ENCODE measurements at regions not wholly inside any gene's neighbourhood (a gene's known extent, or its start where the extent isn't known, plus 50 kb on each side); places are given as distances from the start of the nearest gene placed in this dataset.
"Not testable (repeated sequence)": the region's sequence is repeated elsewhere in the genome, so short reads cannot be mapped to it uniquely, and the experiment has no call there.

DNA sequence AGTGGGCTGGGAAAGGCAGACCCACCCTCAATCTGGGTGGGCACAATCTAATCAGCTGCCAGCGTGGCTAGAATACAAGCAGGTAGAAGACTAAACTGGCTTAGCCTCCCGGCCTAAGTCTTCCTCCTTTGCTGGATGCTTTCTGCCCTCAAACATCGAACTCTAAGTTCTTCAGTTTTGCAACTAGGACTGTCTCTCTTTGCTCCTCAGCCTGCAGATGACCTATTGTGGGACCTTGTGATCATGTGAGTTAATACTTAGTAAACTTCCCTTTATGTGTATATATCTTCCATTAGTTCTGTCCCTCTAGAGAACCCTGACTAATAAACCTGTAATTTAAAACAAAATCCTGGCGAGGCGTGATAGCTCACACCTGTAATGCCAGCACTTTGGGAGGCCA is 51.8 kb upstream of the SLC39A8 start:
- not testable (repeated sequence) for H3K4me3 ChIP-seq (ENCODE audit: low read length); DNase-seq (ENCODE audit: low read depth)

DNA sequence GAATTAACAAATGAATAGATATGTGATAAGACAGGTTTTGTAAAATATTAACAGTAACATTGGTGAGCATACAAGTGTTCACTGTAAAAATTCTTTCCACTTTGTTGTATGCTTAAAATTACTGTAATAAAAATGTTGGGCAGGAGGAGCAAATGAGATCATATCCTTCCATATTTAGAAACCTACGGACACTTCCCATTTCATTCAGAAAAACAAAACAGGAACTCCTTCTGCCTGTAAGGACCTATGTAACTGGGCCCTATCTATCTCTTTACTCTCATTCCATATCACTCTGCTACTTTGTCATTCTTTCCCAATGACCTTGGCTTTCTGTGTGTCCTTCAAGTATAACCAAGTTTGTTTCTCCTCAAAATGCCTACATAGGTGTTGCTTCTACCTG is 53.7 kb upstream of the SLC39A8 start:
- H3K4me3 ChIP-seq (ENCODE audit: low read length): no peak overlapping the region
- TF ChIP-seq, protein P1, sequence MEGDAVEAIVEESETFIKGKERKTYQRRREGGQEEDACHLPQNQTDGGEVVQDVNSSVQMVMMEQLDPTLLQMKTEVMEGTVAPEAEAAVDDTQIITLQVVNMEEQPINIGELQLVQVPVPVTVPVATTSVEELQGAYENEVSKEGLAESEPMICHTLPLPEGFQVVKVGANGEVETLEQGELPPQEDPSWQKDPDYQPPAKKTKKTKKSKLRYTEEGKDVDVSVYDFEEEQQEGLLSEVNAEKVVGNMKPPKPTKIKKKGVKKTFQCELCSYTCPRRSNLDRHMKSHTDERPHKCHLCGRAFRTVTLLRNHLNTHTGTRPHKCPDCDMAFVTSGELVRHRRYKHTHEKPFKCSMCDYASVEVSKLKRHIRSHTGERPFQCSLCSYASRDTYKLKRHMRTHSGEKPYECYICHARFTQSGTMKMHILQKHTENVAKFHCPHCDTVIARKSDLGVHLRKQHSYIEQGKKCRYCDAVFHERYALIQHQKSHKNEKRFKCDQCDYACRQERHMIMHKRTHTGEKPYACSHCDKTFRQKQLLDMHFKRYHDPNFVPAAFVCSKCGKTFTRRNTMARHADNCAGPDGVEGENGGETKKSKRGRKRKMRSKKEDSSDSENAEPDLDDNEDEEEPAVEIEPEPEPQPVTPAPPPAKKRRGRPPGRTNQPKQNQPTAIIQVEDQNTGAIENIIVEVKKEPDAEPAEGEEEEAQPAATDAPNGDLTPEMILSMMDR (IDR thresholded peaks at IDR 0.05; ENCODE audit: insufficient read depth, low read depth, low read length, missing control alignments): no peak
- no peak for DNase-seq (ENCODE audit: low read depth)

DNA sequence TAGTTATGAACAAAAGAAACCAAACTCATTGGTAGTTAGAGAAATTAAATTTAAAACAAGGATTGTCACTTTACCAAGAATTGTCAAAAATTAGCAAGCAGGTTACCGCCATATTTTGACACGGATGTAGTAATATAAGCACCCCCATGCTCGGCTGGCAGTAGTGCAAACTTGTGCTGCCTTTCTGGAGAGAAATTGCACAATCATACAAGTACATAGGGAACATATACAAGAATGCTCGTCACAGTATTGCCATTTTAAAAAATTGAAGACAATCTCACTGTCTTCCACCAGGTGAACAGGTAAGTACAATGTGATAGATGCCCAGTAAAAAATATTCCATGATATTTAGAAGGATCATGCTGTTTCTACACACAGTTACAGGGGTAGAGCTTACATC is 55.6 kb upstream of the SLC39A8 start:
- H3K4me3 ChIP-seq (ENCODE audit: low read length): no peak overlapping the region
- TF ChIP-seq, protein P1 (IDR thresholded peaks at IDR 0.05; ENCODE audit: insufficient read depth, low read depth, low read length, missing control alignments): no peak
- no peak for DNase-seq (ENCODE audit: low read depth)

DNA sequence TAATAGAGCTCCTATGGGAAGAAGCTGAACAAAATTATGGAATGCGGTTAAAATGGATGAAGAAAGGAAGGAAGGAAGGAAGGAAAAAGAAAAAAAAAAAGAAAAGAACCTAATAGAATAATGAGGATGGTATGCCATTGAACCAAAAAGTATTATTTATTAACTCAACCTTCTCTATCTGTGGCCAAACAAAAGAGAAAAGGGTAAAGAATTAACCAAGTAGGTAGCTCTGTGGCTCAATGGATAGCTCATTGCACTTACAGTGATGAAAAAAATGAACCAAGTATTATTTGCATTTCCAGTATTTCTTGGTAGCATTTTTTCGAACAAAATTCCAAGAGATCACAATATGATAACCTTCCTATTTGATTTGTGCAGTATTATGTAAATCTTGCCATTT is 56.9 kb upstream of the SLC39A8 start:
- no peak overlapping the region for H3K4me3 ChIP-seq (ENCODE audit: low read length)
- no peak for DNase-seq (ENCODE audit: low read depth)
- TF ChIP-seq, protein P1 (IDR thresholded peaks at IDR 0.05; ENCODE audit: insufficient read depth, low read depth, low read length, missing control alignments): no peak

DNA sequence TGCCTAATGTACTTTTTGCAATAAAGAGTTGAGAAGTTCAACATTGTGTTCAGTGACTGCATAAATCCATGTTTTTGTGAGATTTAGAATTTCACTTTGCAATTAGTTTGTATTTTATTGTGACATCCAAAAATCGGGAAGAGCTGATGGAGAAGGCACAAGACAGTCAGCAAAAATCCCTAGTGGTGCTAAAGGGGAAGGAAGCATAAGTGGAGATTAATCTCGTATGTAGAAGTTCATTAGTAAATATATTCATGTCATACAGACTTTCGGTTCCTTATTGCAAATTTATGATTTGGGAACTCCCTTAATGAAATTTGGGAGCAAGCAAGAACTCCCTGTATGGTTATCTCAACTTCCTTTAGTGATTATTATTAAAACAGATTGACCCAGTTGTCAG is 57.8 kb upstream of the SLC39A8 start:
- no peak overlapping the region for H3K4me3 ChIP-seq (ENCODE audit: low read length)
- DNase-seq (ENCODE audit: low read depth): no peak
- TF ChIP-seq, protein P1 (IDR thresholded peaks at IDR 0.05; ENCODE audit: insufficient read depth, low read depth, low read length, missing control alignments): no peak

DNA sequence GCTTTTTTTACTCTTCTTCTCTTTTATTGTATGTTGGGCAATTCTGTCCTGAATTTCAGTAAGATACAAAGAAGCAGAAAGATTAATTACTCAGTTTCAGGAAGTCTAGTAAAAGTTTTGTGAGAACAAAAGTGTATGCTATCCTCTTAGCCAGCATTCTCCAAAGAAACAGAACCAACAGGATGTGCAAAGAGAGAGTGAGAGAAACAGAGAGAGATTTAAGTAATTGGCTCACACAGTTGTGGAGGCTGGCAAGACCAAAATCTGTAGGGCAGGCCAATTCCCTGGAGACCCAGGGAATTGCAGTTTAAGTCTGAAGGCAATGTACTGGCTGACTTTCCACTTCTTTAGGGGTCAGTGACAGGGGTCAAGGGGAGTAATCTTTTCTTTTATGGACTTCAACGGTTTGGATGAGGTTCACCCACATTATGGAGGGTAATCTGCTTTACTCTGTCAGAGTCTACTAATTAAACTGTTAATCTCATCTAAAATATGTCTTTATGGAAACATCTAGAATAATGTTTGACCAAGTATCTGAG is 59.2 kb upstream of the SLC39A8 start:
- DNase-seq (ENCODE audit: low read depth): no peak
- H3K4me3 ChIP-seq (ENCODE audit: low read length): no peak overlapping the region
- TF ChIP-seq, protein P1 (IDR thresholded peaks at IDR 0.05; ENCODE audit: insufficient read depth, low read depth, low read length, missing control alignments): no peak

DNA sequence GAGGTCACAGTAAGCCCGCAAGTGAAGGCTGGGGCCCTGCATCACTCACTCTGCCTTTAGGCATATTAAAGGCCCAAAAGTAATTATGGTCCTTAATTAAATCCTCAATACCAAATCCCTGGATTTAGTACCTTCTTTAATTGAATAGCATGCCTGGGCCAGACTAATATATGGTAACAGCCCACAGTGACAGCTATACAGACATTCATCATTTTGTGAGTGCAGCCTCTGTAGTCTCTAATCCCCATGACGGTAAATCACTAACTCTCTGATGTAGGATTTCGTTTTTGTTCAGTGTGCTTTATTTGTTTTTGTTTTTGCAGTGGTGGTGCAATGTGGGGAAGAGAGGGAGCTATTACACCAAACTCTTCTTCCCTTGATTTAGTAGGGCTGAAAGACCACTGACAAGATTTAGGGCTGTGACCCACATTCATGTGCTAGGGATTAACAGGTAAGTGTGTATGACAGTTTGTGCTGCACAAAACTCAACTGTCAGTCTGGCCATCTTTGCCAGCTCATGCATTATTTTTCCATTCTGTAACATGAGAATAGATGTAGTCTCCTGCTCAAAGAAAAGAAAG is 60.6 kb upstream of the SLC39A8 start:
- DNase-seq (ENCODE audit: low read depth): no peak
- H3K4me3 ChIP-seq (ENCODE audit: low read length): no peak overlapping the region
- TF ChIP-seq, protein P1 (IDR thresholded peaks at IDR 0.05; ENCODE audit: insufficient read depth, low read depth, low read length, missing control alignments): no peak

DNA sequence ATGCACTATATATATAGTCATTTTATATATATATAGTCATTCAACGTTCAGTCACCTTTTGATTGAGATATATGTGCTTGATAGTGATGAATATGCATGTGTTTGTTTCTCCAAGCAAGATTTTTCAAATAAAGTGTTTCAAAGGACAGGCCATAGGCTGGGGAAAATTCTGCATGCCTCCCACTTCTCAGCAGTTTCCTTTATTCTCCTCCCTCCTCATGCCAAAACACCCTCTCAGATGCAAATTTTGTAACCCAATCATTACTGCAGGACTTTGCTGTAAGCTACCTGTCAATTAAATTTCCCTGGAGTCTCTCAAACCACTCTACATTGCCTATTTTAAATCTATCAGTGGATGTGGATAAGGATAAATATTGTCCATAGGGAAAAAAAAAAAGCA is 65.6 kb upstream of the SLC39A8 start:
- not testable (repeated sequence) for H3K4me3 ChIP-seq (ENCODE audit: low read length); DNase-seq (ENCODE audit: low read depth)
